ENCODE measurements at regions not wholly inside any gene's neighbourhood (a gene's known extent, or its start where the extent isn't known, plus 50 kb on each side); places are given as distances from the start of the nearest gene placed in this dataset.
"Not testable (repeated sequence)": the region's sequence is repeated elsewhere in the genome, so short reads cannot be mapped to it uniquely, and the experiment has no call there.

GRCh38 chr12:102652645-102653313 lies 172.4 kb upstream of the IGF1 start:
- no peak for TF ChIP-seq CTCF (IDR thresholded peaks at IDR 0.05)
- no peak for DNase-seq
- no peaks in the 10 kb centered on the region for H3K4me1 Mint-ChIP-seq
- no peaks in the 10 kb centered on the region for H3K36me3 Mint-ChIP-seq (ENCODE audit: low read depth)
- no peak overlapping the region for H3K4me3 Mint-ChIP-seq
- H3K27me3 Mint-ChIP-seq (ENCODE audit: low read depth, poor library complexity), result no peaks in the 10 kb centered on the region
- H3K9me3 Mint-ChIP-seq, result peaks cover 14% of the 10 kb centered on the region
- H3K27ac Mint-ChIP-seq, result no peak overlapping the region

GRCh38 chr12:102645968-102646367 lies 165.6 kb upstream of the IGF1 start:
- Mint-ChIP-seq H3K9me3 (peaks cover 8% of the 10 kb centered on the region), H3K36me3 (ENCODE audit: low read depth) (no peaks in the 10 kb centered on the region), H3K4me3 (no peak overlapping the region), H3K4me1 (no peaks in the 10 kb centered on the region), H3K27me3 (ENCODE audit: low read depth, poor library complexity) (peaks cover 5% of the 10 kb centered on the region), H3K27ac (no peak overlapping the region)
- TF ChIP-seq CTCF (IDR thresholded peaks at IDR 0.05), result no peak
- no peak for DNase-seq

GRCh38 chr12:102643879-102644575 lies 163.7 kb upstream of the IGF1 start:
- DNase-seq, result no peak
- no peaks in the 10 kb centered on the region for H3K4me1 Mint-ChIP-seq
- H3K27me3 Mint-ChIP-seq (ENCODE audit: low read depth, poor library complexity), result peaks cover 5% of the 10 kb centered on the region
- TF ChIP-seq CTCF (IDR thresholded peaks at IDR 0.05), result no peak
- H3K4me3 Mint-ChIP-seq, result no peak overlapping the region
- no peak overlapping the region for H3K27ac Mint-ChIP-seq
- peaks cover 25% of the 10 kb centered on the region for H3K9me3 Mint-ChIP-seq
- H3K36me3 Mint-ChIP-seq (ENCODE audit: low read depth), result no peaks in the 10 kb centered on the region

GRCh38 chr12:102642199-102642598 lies 161.8 kb upstream of the IGF1 start:
- H3K27ac Mint-ChIP-seq, result no peak overlapping the region
- TF ChIP-seq CTCF (IDR thresholded peaks at IDR 0.05), result no peak
- H3K4me3 Mint-ChIP-seq, result no peak overlapping the region
- no peaks in the 10 kb centered on the region for H3K36me3 Mint-ChIP-seq (ENCODE audit: low read depth)
- no peak for DNase-seq
- H3K4me1 Mint-ChIP-seq, result no peaks in the 10 kb centered on the region
- H3K9me3 Mint-ChIP-seq, result peaks cover 27% of the 10 kb centered on the region
- peaks cover 5% of the 10 kb centered on the region for H3K27me3 Mint-ChIP-seq (ENCODE audit: low read depth, poor library complexity)

- H3K9me3 Mint-ChIP-seq, result peaks cover 27% of the 10 kb centered on the region
- DNase-seq; H3K27me3 Mint-ChIP-seq (ENCODE audit: low read depth, poor library complexity); H3K4me3 Mint-ChIP-seq; H3K27ac Mint-ChIP-seq; H3K4me1 Mint-ChIP-seq; H3K36me3 Mint-ChIP-seq (ENCODE audit: low read depth): not testable (repeated sequence)
Measured at GRCh38 chr12:102640658-102641057, 160.3 kb upstream of the IGF1 start.

- no peak overlapping the region for H3K4me3 Mint-ChIP-seq
- H3K4me1 Mint-ChIP-seq, result no peaks in the 10 kb centered on the region
- TF ChIP-seq CTCF (IDR thresholded peaks at IDR 0.05), result no peak
- no peaks in the 10 kb centered on the region for H3K36me3 Mint-ChIP-seq (ENCODE audit: low read depth)
- no peak overlapping the region for H3K27ac Mint-ChIP-seq
- H3K27me3 Mint-ChIP-seq (ENCODE audit: low read depth, poor library complexity), result peaks cover 5% of the 10 kb centered on the region
- H3K9me3 Mint-ChIP-seq, result peaks cover 27% of the 10 kb centered on the region
- no peak for DNase-seq
Measured at GRCh38 chr12:102638777-102639176, 158.4 kb upstream of the IGF1 start.
